ENCODE measurements at regions not wholly inside any gene's neighbourhood (a gene's known extent, or its start where the extent isn't known, plus 50 kb on each side); places are given as distances from the start of the nearest gene placed in this dataset.
A peak's percentile ranks its signal among the peaks of the same experiment; 100 is the strongest.

GRCh38 chr4:89641367-89641687 lies 195.6 kb downstream of the SNCA start:
- Mint-ChIP-seq H3K4me1 (ENCODE audit: low read depth, unreplicated experiment) (no peaks in the 10 kb centered on the region), H3K27ac (ENCODE audit: unreplicated experiment) (no peak overlapping the region), H3K9me3 (ENCODE audit: low read depth, unreplicated experiment) (no peaks in the 10 kb centered on the region), H3K27me3 (ENCODE audit: unreplicated experiment) (no peaks in the 10 kb centered on the region), H3K36me3 (ENCODE audit: insufficient read depth, unreplicated experiment) (no peaks in the 10 kb centered on the region), H3K4me3 (ENCODE audit: low read depth, unreplicated experiment) (peak overlapping the region; percentile 55)
- CTCF ChIA-PET, result interaction anchor here (0.9 to 1.4 kb wide), 7 partner anchors 12 to 267 kb away, joined by 3 to 7 read pairs (median 4); no protein-coding TSS in a partner anchor
- intact Hi-C loops (cut with micrococcal nuclease; ENCODE audit: unreplicated experiment), result loop anchor here (5.0 kb wide), 1 partner anchor 256 kb away; no protein-coding TSS in a partner anchor
- no peak for DNase-seq
- no TSS peak for BruUV-seq (replicated peaks)
- no peak for TF ChIP-seq CTCF (IDR thresholded peaks at IDR 0.05; ENCODE audit: unreplicated experiment)

GRCh38 chr4:89640620-89641366 lies 196.2 kb downstream of the SNCA start:
- Mint-ChIP-seq H3K36me3 (ENCODE audit: insufficient read depth, unreplicated experiment) (no peaks in the 10 kb centered on the region), H3K27ac (ENCODE audit: unreplicated experiment) (no peak overlapping the region), H3K27me3 (ENCODE audit: unreplicated experiment) (no peaks in the 10 kb centered on the region), H3K9me3 (ENCODE audit: low read depth, unreplicated experiment) (no peaks in the 10 kb centered on the region), H3K4me3 (ENCODE audit: low read depth, unreplicated experiment) (peak overlapping the region; percentile 55), H3K4me1 (ENCODE audit: low read depth, unreplicated experiment) (no peaks in the 10 kb centered on the region)
- BruUV-seq (replicated peaks), result no TSS peak
- peak; percentile 55 for DNase-seq
- CTCF ChIA-PET, result interaction anchor here (0.7 to 1.4 kb wide), 8 partner anchors 13 to 982 kb away, joined by 3 to 7 read pairs (median 4); no protein-coding TSS in a partner anchor
- TF ChIP-seq CTCF (IDR thresholded peaks at IDR 0.05; ENCODE audit: unreplicated experiment), result peak; percentile 62
- intact Hi-C loops (cut with micrococcal nuclease; ENCODE audit: unreplicated experiment), result loop anchor here (5.0 kb wide), 1 partner anchor 257 kb away; no protein-coding TSS in a partner anchor

- no peaks in the 10 kb centered on the region for H3K9me3 Mint-ChIP-seq (ENCODE audit: low read depth, unreplicated experiment)
- H3K36me3 Mint-ChIP-seq (ENCODE audit: insufficient read depth, unreplicated experiment), result no peaks in the 10 kb centered on the region
These were observed 197.6 kb downstream of the SNCA start for GRCh38 chr4:89639395-89639794.

GRCh38 chr4:89625599-89626293 lies 211.2 kb downstream of the SNCA start:
- DNase-seq, result no peak
- Mint-ChIP-seq H3K27ac (ENCODE audit: unreplicated experiment) (no peak overlapping the region), H3K4me3 (ENCODE audit: low read depth, unreplicated experiment) (no peak overlapping the region), H3K4me1 (ENCODE audit: low read depth, unreplicated experiment) (no peaks in the 10 kb centered on the region), H3K9me3 (ENCODE audit: low read depth, unreplicated experiment) (no peaks in the 10 kb centered on the region), H3K36me3 (ENCODE audit: insufficient read depth, unreplicated experiment) (no peaks in the 10 kb centered on the region), H3K27me3 (ENCODE audit: unreplicated experiment) (no peaks in the 10 kb centered on the region)
- BruUV-seq (replicated peaks), result no TSS peak
- no peak for TF ChIP-seq CTCF (IDR thresholded peaks at IDR 0.05; ENCODE audit: unreplicated experiment)
- intact Hi-C loops (cut with micrococcal nuclease; ENCODE audit: unreplicated experiment), result no loop called here
- CTCF ChIA-PET, result no interaction called here

More at GRCh38 chr4:89639395-89639794, 197.6 kb downstream of the SNCA start:
- Mint-ChIP-seq H3K4me1 (ENCODE audit: low read depth, unreplicated experiment) (no peaks in the 10 kb centered on the region), H3K4me3 (ENCODE audit: low read depth, unreplicated experiment) (no peak overlapping the region), H3K27ac (ENCODE audit: unreplicated experiment) (no peak overlapping the region), H3K27me3 (ENCODE audit: unreplicated experiment) (no peaks in the 10 kb centered on the region)
- CTCF ChIA-PET, result no interaction called here
- no peak for DNase-seq
- no TSS peak for BruUV-seq (replicated peaks)
- no peak for TF ChIP-seq CTCF (IDR thresholded peaks at IDR 0.05; ENCODE audit: unreplicated experiment)
- intact Hi-C loops (cut with micrococcal nuclease; ENCODE audit: unreplicated experiment), result no loop called here

Measured in Calu3 (cell line).